HepG2 (cell line): ENCODE measurements at regions not wholly inside any gene's neighbourhood (a gene's known extent, or its start where the extent isn't known, plus 50 kb on each side); places are given as distances from the start of the nearest gene placed in this dataset.
A peak's percentile ranks its signal among the peaks of the same experiment; 100 is the strongest.

ENCODE experiments used
- ATAC-seq: fragments of 200-7000 bp; cut with Tn5 transposase; 3 replicates; pipeline ENCODE4 v1.9.1; 2020; ENCODE audit warnings: mild to moderate bottlenecking, moderate library complexity
- BruUV-seq: library from RNA; stranded (reverse); fragments of 400-500 nt; replicated peaks from 2 replicates; lab custom pipeline; 2021; lab: Mats Ljungman, UMichigan
- CTCF ChIA-PET: fragments of 300-600 bp; formaldehyde crosslinking; extraction: SDS; loops from one replicate; lab custom pipeline; 2021; ENCODE audit warnings: low total read pairs, inconsistent platforms, low intra/inter-chr PET ratio; lab: Yijun Ruan, JAX
- POLR2A ChIA-PET: fragments of 350-600 bp; sonication (Branson Sonifier 250); formaldehyde crosslinking; loops from one replicate; lab custom pipeline; 2020; ENCODE audit warnings: antibody characterized with exemption, inconsistent platforms; lab: Yijun Ruan, JAX
- DNase-seq: peaks from one replicate; pipeline ENCODE4 v3.0.0-alpha.2; 2015; ENCODE audit warnings: low spot score
- FAIRE-seq: peaks from 3 replicates; lab custom pipeline; 2011; peaks lifted over from hg19 to GRCh38; lab: Jason Lieb, UNC
- H2AFZ ChIP-seq: one replicate; pipeline ENCODE4 v1.6.1; 2011; ENCODE audit warnings: low read length, inconsistent platforms
- H3K27ac ChIP-seq: fragments of 300-600 bp; 3 replicates; pipeline ENCODE4 v1.8.0; 2011; ENCODE audit warnings: mixed run types, mild to moderate bottlenecking, mixed read lengths, low read length, inconsistent platforms; ENCODE audit not compliant: insufficient read depth; ENCODE audit errors: extremely low read length
- H3K27me3 ChIP-seq, 2 experiments: fragments of 200-600 bp in 1 of 2; 2 replicates in 1 of 2; 3 replicates in 1 of 2; pipeline versions ENCODE4 v1.6.0 to v1.8.0; 2011; ENCODE audit warnings: low read length in 2 of 2, mild to moderate bottlenecking in 2 of 2, moderate library complexity in 2 of 2, inconsistent platforms in 1 of 2; ENCODE audit not compliant: insufficient read depth in 2 of 2, control insufficient read depth in 1 of 2
- H3K36me3 ChIP-seq, 2 experiments: fragments of 200-600 bp in 1 of 2; replicated peaks in 1 of 2; 2 replicates in 1 of 2; 3 replicates in 1 of 2; pipeline versions ENCODE4 v1.5.1 to v1.8.0; 2011; ENCODE audit warnings: low read length in 2 of 2, inconsistent platforms in 1 of 2; ENCODE audit not compliant: insufficient read depth in 2 of 2, control insufficient read depth in 1 of 2
- H3K4me1 ChIP-seq: 2 replicates; pipeline ENCODE4 v1.5.1; 2012; ENCODE audit warnings: low read length, inconsistent platforms; ENCODE audit not compliant: insufficient read depth
- H3K4me2 ChIP-seq: 2 replicates; pipeline ENCODE4 v1.6.0; 2011; ENCODE audit warnings: low read depth, low read length, inconsistent platforms
- H3K4me3 ChIP-seq, 3 experiments: fragments of 200-600 bp in 1 of 3; sonication (generic), shearing (Covaris generic) in 1 of 3; replicated peaks in 1 of 3; 2 replicates each; pipeline ENCODE4 v1.5.1; 2011 to 2016; ENCODE audit warnings: low read length in 3 of 3, inconsistent platforms in 2 of 3, low read depth in 2 of 3, mild to moderate bottlenecking in 2 of 3, control low read depth in 1 of 3, mixed read lengths in 1 of 3; ENCODE audit not compliant: insufficient read depth in 1 of 3
- H3K79me2 ChIP-seq: one replicate; pipeline ENCODE4 v1.6.1; 2011; ENCODE audit warnings: low read length, inconsistent platforms; ENCODE audit not compliant: insufficient read depth
- H3K9ac ChIP-seq: 2 replicates; pipeline ENCODE4 v1.6.0; 2011; ENCODE audit warnings: mild to moderate bottlenecking, low read depth, low read length, inconsistent platforms; ENCODE audit not compliant: insufficient read depth
- H3K9me3 ChIP-seq: 2 replicates; pipeline ENCODE4 v1.5.1; 2012; ENCODE audit warnings: mild to moderate bottlenecking, low read length
- H4K20me1 ChIP-seq: 2 replicates; pipeline ENCODE4 v1.6.0; 2011; ENCODE audit warnings: inconsistent platforms, mild to moderate bottlenecking, low read length, moderate library complexity; ENCODE audit not compliant: insufficient read depth
- ATF7 ChIP-seq, 2 experiments: fragments of 450-650 bp in 1 of 2; sonication (generic) in 1 of 2; formaldehyde crosslinking in 1 of 2; IDR thresholded peaks; 2 replicates each; pipeline versions ENCODE4 v1.4.0 to v1.6.1; 2016 to 2020; ENCODE audit warnings: antibody characterized with exemption in 1 of 2, mild to moderate bottlenecking in 1 of 2, missing genetic modification reagents in 1 of 2
- GLI4 ChIP-seq: sonication (generic); formaldehyde crosslinking; IDR thresholded peaks from 2 replicates; pipeline ENCODE4 v1.5.1; 2020; ENCODE audit warnings: missing genetic modification reagents, mild to moderate bottlenecking, moderate library complexity, borderline replicate concordance
- GTF3A ChIP-seq: sonication (generic); formaldehyde crosslinking; conservative IDR thresholded peaks from 2 replicates; pipeline ENCODE4 v1.4.0; 2020; ENCODE audit warnings: mild to moderate bottlenecking, missing genetic modification reagents
- JUND ChIP-seq: sonication (generic); formaldehyde crosslinking; IDR thresholded peaks from 2 replicates; pipeline ENCODE4 v1.8.0; 2022; ENCODE audit warnings: mild to moderate bottlenecking, missing genetic modification reagents
- KLF15 ChIP-seq: sonication (generic); formaldehyde crosslinking; IDR thresholded peaks from 2 replicates; pipeline ENCODE4 v1.8.1; 2023; ENCODE audit warnings: borderline replicate concordance, mild to moderate bottlenecking, inconsistent platforms, missing genetic modification reagents, mixed read lengths
- POGZ ChIP-seq: sonication (generic); formaldehyde crosslinking; IDR thresholded peaks from 2 replicates; pipeline ENCODE4 v1.4.0; 2020; ENCODE audit warnings: mild to moderate bottlenecking, missing genetic modification reagents
- RFX1 ChIP-seq: fragments of 450-650 bp; IDR thresholded peaks from 2 replicates; pipeline ENCODE4 v1.6.1; 2017
- SOX5 ChIP-seq: IDR thresholded peaks from 2 replicates; pipeline ENCODE4 v1.6.1; 2016; ENCODE audit warnings: borderline replicate concordance
- ZBTB3 ChIP-seq: sonication (generic); formaldehyde crosslinking; IDR thresholded peaks from 2 replicates; pipeline ENCODE4 v1.4.0; 2020; ENCODE audit warnings: low read depth, mild to moderate bottlenecking, moderate library complexity, missing genetic modification reagents, borderline replicate concordance
- WGBS: methylation state at CpG from one replicate; pipeline ENCODE4 v1.1.6; 2017; ENCODE audit warnings: low lambda C conversion rate; 5-methylcytosine and 5-hydroxymethylcytosine counted together
- in situ Hi-C: cut with HindIII; loops from 2 replicates; pipeline ENCODE4 v1.10.0; 2017; ENCODE audit warnings: low pct_unique_long_range_greater_than_20kb; ENCODE audit not compliant: extremely low pct_ligation_motif_present
- intact Hi-C: fragments of 100-400 bp; cut with micrococcal nuclease; formaldehyde crosslinking; loops from one replicate; pipeline ENCODE4 v1.10.0; 2022; ENCODE audit not compliant: unreplicated experiment
- TF ChIP-seq, protein P1 (sequence below): sonication (generic); formaldehyde crosslinking; IDR thresholded peaks from 2 replicates; pipeline ENCODE4 v1.9.0; 2022; ENCODE audit warnings: low read depth, missing genetic modification reagents
- TF ChIP-seq, protein P2 (sequence below): IDR thresholded peaks from 2 replicates; pipeline ENCODE4 v1.6.1; 2016; ENCODE audit warnings: mild to moderate bottlenecking, missing biosample characterization, missing genetic modification reagents

DNA sequence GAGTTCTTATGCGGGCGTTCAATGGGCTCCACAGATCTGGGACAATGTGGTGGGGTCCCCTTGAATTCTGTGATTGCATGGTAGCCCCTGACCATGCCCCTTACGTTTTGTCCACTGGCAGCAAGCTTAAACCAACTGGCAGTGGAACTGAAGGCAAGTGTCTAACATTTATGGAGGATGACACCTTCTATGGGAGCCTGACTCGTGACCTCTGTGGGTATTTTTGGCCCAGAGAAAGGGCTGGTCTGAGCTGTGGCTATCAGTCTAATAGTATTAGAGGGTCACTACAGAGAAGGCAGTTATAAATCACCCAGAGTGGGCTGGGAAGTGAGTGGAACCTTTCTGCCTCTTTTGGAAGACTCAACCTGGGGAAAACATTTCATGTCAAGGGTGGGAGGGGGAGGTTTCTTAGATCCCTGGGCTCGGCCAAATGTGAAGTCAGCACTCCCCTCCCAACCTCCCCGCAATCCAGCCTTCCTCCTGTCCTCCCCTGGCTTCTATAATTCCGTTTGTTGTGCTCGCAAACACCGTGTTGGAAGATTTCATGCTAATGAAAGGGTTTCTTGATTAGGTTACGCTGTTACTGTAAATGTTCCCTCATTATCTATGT, 322.7 kb downstream of the RPS24 start (continued):
- TF ChIP-seq, protein P1, sequence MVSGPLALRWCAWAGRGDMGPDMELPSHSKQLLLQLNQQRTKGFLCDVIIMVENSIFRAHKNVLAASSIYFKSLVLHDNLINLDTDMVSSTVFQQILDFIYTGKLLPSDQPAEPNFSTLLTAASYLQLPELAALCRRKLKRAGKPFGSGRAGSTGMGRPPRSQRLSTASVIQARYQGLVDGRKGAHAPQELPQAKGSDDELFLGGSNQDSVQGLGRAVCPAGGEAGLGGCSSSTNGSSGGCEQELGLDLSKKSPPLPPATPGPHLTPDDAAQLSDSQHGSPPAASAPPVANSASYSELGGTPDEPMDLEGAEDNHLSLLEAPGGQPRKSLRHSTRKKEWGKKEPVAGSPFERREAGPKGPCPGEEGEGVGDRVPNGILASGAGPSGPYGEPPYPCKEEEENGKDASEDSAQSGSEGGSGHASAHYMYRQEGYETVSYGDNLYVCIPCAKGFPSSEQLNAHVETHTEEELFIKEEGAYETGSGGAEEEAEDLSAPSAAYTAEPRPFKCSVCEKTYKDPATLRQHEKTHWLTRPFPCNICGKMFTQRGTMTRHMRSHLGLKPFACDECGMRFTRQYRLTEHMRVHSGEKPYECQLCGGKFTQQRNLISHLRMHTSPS (CRISPR knock-in tag) = no peak
- TF ChIP-seq KLF15 (CRISPR knock-in tag) (no peak), POGZ (no peak), ZBTB3 (CRISPR knock-in tag) (no peak), RFX1 (no peak)
- TF ChIP-seq, protein P2, sequence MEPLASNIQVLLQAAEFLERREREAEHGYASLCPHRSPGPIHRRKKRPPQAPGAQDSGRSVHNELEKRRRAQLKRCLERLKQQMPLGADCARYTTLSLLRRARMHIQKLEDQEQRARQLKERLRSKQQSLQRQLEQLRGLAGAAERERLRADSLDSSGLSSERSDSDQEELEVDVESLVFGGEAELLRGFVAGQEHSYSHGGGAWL (CRISPR knock-in tag) = no peak

DNA sequence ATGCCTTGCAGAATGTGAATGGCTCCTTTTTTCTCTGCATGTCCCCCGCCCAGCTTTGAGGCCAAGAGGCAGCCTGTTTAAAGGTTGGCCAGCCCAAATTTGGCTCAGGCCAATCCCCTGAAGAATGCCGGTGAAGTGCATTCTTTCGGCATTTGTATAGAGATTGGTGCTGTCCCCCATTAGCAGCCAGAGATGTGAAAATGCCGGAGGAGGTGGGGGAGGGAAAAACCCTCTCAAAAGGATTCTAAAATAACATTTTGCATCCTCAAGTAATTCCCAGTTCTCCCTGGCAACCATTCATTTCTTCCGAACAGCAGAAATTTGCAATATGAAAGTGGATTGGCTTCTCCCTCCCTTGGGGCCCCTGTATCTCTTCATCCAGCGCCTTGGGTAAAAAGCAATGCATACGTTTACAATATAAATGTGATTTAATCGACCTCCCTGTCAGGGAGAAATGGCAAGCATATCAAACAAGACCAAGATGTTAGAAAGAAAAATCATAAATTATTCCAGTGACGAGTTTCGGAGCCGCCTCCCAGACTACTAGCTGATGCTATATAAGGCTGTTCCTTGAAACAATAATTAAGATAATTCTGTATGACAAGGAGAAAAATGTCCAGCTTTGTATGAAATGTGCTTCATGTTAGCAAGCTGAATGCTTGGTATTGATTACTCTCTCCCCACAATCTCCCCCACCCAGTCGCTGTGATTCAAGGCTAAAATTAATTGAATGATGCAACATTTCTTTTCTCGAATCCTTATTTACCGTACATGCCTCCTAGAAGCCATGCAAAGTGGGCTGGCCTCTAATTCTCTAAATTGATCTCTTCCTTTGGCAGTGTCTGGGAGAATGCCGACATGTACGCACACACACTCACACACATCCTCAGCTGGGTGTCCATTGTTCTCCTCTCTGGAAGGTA, 323.7 kb downstream of the RPS24 start:
- Histone ChIP-seq H2AFZ (no peak overlapping the region), H3K27ac (no peak overlapping the region), H3K4me1 (no peaks in the 10 kb centered on the region), H4K20me1 (no peaks in the 10 kb centered on the region), H3K4me3 (no peak overlapping the region), H3K9me3 (no peaks in the 10 kb centered on the region), H3K9ac (no peak overlapping the region), H3K79me2 (no peaks in the 10 kb centered on the region), H3K27me3 (peaks cover 2 to 60% of the 10 kb centered on the region in 2 experiments; a peak in 4 of 5 replicates), H3K4me2 (no peak overlapping the region), H3K36me3 (no peaks in the 10 kb centered on the region)
- ChIA-PET POLR2A (no interaction called here), CTCF (no interaction called here)
- ATAC-seq (no peak), DNase-seq (no peak), FAIRE-seq (no peak)
- no TSS peak for BruUV-seq
- in situ Hi-C loops (no loop called here), intact Hi-C loops (no loop called here)
- TF ChIP-seq JUND (CRISPR knock-in tag) = no peak
- TF ChIP-seq GLI4 (CRISPR knock-in tag) = no peak
- peak; percentile 49 for TF ChIP-seq ATF7 (IDR thresholded peaks at IDR 0.05)
- TF ChIP-seq ATF7 (CRISPR knock-in tag; IDR thresholded peaks at IDR 0.05) = no peak
- TF ChIP-seq SOX5 (CRISPR knock-in tag) = no peak
- no peak for TF ChIP-seq GTF3A (CRISPR knock-in tag)
- WGBS = 49% methylated on average over 16 of the region's 16 CpGs
